ENCODE measurements at regions not wholly inside any gene's neighbourhood (a gene's known extent, or its start where the extent isn't known, plus 50 kb on each side); places are given as distances from the start of the nearest gene placed in this dataset.

- no peaks in the 10 kb centered on the region for H3K4me1 ChIP-seq (ENCODE audit: control insufficient read depth in 1 of 2, insufficient read depth in 2 of 2, low read length in 2 of 2)
- no peak overlapping the region for H2AFZ ChIP-seq (ENCODE audit: insufficient read depth, low read depth, low read length, poor library complexity, severe bottlenecking)
- no peaks in the 10 kb centered on the region for H3K36me3 Mint-ChIP-seq
- H4K20me1 ChIP-seq (ENCODE audit: insufficient read depth, low read length): no peaks in the 10 kb centered on the region
- H3K27ac Mint-ChIP-seq: no peak overlapping the region
- no peaks in the 10 kb centered on the region for H3K4me1 Mint-ChIP-seq
- H3K27ac ChIP-seq (ENCODE audit: low read depth in 1 of 2, low read length in 2 of 2): no peak overlapping the region
- H3K36me3 ChIP-seq (replicated peaks in 1 of 2; ENCODE audit: control insufficient read depth in 1 of 2, insufficient read depth in 2 of 2, low read length in 2 of 2): no peaks in the 10 kb centered on the region
- H3K4me3 Mint-ChIP-seq: no peak overlapping the region
- TF ChIP-seq CTCF (IDR thresholded peaks at IDR 0.05): no peak
- H3K27me3 Mint-ChIP-seq (ENCODE audit: low read depth in 3 of 3): peaks cover 0 to 3% (median 3%) of the 10 kb centered on the region in 3 donors
- no peak overlapping the region for H3K4me2 ChIP-seq (replicated peaks; ENCODE audit: extremely low read depth, low read length, poor library complexity, severe bottlenecking)
- intact Hi-C loops (cut with micrococcal nuclease): no loop called here
- no peak overlapping the region for H3K9ac ChIP-seq (ENCODE audit: insufficient read depth, low read length, poor library complexity, severe bottlenecking)
- no peaks in the 10 kb centered on the region for H3K9me3 Mint-ChIP-seq
- DNase-seq: no peak
- H3K4me3 ChIP-seq (replicated peaks in 1 of 3; ENCODE audit: low read depth in 2 of 3, low read length in 3 of 3): no peak overlapping the region
- H3K79me2 ChIP-seq (ENCODE audit: insufficient read depth, low read length): no peaks in the 10 kb centered on the region
- no peaks in the 10 kb centered on the region for H3K9me3 ChIP-seq (replicated peaks in 1 of 2; ENCODE audit: control insufficient read depth in 1 of 2, insufficient read depth in 1 of 2, low read length in 2 of 2)
- no peaks in the 10 kb centered on the region for H3K27me3 ChIP-seq (ENCODE audit: control insufficient read depth in 2 of 2, insufficient read depth in 2 of 2, low read length in 2 of 2)
- 89% methylated on average over 3 of the region's 3 CpGs for WGBS (ENCODE audit: insufficient coverage)
Observed at GRCh38 chr2:143843686-143844085, 676.2 kb downstream of the ZEB2 start.

GRCh38 chr2:143842836-143843235, 677.1 kb downstream of the ZEB2 start:
- Histone ChIP-seq H2AFZ (ENCODE audit: insufficient read depth, low read depth, low read length, poor library complexity, severe bottlenecking) (no peak overlapping the region), H3K4me1 (ENCODE audit: control insufficient read depth in 1 of 2, insufficient read depth in 2 of 2, low read length in 2 of 2) (no peaks in the 10 kb centered on the region), H3K9ac (ENCODE audit: insufficient read depth, low read length, poor library complexity, severe bottlenecking) (no peak overlapping the region), H3K79me2 (ENCODE audit: insufficient read depth, low read length) (no peaks in the 10 kb centered on the region), H3K4me2 (replicated peaks; ENCODE audit: extremely low read depth, low read length, poor library complexity, severe bottlenecking) (no peak overlapping the region), H3K4me3 (replicated peaks in 1 of 3; ENCODE audit: low read depth in 2 of 3, low read length in 3 of 3) (no peak overlapping the region), H3K27me3 (ENCODE audit: control insufficient read depth in 2 of 2, insufficient read depth in 2 of 2, low read length in 2 of 2) (no peaks in the 10 kb centered on the region), H3K9me3 (replicated peaks in 1 of 2; ENCODE audit: control insufficient read depth in 1 of 2, insufficient read depth in 1 of 2, low read length in 2 of 2) (no peaks in the 10 kb centered on the region), H3K36me3 (replicated peaks in 1 of 2; ENCODE audit: control insufficient read depth in 1 of 2, insufficient read depth in 2 of 2, low read length in 2 of 2) (no peaks in the 10 kb centered on the region), H3K27ac (ENCODE audit: low read depth in 1 of 2, low read length in 2 of 2) (no peak overlapping the region), H4K20me1 (ENCODE audit: insufficient read depth, low read length) (no peaks in the 10 kb centered on the region)
- no peak for DNase-seq
- H3K4me3 Mint-ChIP-seq: no peak overlapping the region
- no peaks in the 10 kb centered on the region for H3K36me3 Mint-ChIP-seq
- WGBS (ENCODE audit: insufficient coverage): 100% methylated on average over 2 of the region's 2 CpGs
- intact Hi-C loops (cut with micrococcal nuclease): no loop called here
- no peak for TF ChIP-seq CTCF (IDR thresholded peaks at IDR 0.05)
- no peaks in the 10 kb centered on the region for H3K4me1 Mint-ChIP-seq
- no peak overlapping the region for H3K27ac Mint-ChIP-seq
- peaks cover 0 to 1% (median 0%) of the 10 kb centered on the region in 7 donors for H3K9me3 Mint-ChIP-seq
- no peaks in the 10 kb centered on the region for H3K27me3 Mint-ChIP-seq (ENCODE audit: low read depth in 3 of 3)

Measured in CD14-positive monocyte (primary cell).